Upper lobe of left lung (tissue), 4 donors: ENCODE measurements at regions not wholly inside any gene's neighbourhood (a gene's known extent, or its start where the extent isn't known, plus 50 kb on each side); places are given as distances from the start of the nearest gene placed in this dataset.

Experiments used
- CTCF ChIP-seq, 6 experiments: fragments of 450-650 bp in 4 of 6; fragments of 200-600 bp in 2 of 6; sonication (generic) in 2 of 6; IDR thresholded peaks; one replicate each; pipeline ENCODE4 v1.5.1; 2016 to 2019; ENCODE audit warnings: antibody characterized with exemption in 6 of 6
- EP300 ChIP-seq, 4 donors: sonication (generic); formaldehyde crosslinking; IDR thresholded peaks; one replicate each; pipeline ENCODE4 v1.5.1; 2017; ENCODE audit warnings: antibody characterized with exemption in 4 of 4, control low read depth in 2 of 4
- POLR2A ChIP-seq, 4 donors: fragments of 450-650 bp; IDR thresholded peaks; one replicate each; pipeline ENCODE4 v1.5.1; 2016 to 2017; ENCODE audit warnings: antibody characterized with exemption in 4 of 4, mild to moderate bottlenecking in 2 of 4
- POLR2AphosphoS5 ChIP-seq, 2 donors: sonication (generic); formaldehyde crosslinking; IDR thresholded peaks; one replicate each; pipeline ENCODE4 v1.5.1; 2017; ENCODE audit warnings: antibody characterized with exemption in 2 of 2

- TF ChIP-seq CTCF (IDR thresholded peaks at IDR 0.05) (no peak), POLR2AphosphoS5 (IDR thresholded peaks at IDR 0.05) (no peak), POLR2A (IDR thresholded peaks at IDR 0.05) (no peak), EP300 (IDR thresholded peaks at IDR 0.05) (no peak)
These were observed 57.3 kb upstream of the RND3 start for GRCh38 chr2:150544731-150545130.
